ENCODE measurements at regions not wholly inside any gene's neighbourhood (a gene's known extent, or its start where the extent isn't known, plus 50 kb on each side); places are given as distances from the start of the nearest gene placed in this dataset.
"Not testable (repeated sequence)": the region's sequence is repeated elsewhere in the genome, so short reads cannot be mapped to it uniquely, and the experiment has no call there.

- TF ChIP-seq, protein P1, sequence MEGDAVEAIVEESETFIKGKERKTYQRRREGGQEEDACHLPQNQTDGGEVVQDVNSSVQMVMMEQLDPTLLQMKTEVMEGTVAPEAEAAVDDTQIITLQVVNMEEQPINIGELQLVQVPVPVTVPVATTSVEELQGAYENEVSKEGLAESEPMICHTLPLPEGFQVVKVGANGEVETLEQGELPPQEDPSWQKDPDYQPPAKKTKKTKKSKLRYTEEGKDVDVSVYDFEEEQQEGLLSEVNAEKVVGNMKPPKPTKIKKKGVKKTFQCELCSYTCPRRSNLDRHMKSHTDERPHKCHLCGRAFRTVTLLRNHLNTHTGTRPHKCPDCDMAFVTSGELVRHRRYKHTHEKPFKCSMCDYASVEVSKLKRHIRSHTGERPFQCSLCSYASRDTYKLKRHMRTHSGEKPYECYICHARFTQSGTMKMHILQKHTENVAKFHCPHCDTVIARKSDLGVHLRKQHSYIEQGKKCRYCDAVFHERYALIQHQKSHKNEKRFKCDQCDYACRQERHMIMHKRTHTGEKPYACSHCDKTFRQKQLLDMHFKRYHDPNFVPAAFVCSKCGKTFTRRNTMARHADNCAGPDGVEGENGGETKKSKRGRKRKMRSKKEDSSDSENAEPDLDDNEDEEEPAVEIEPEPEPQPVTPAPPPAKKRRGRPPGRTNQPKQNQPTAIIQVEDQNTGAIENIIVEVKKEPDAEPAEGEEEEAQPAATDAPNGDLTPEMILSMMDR (IDR thresholded peaks at IDR 0.05): no peak
- no peak for TF ChIP-seq POLR2A (IDR thresholded peaks at IDR 0.05)
- DNase-seq: no peak
- no peak overlapping the region for H3K27ac ChIP-seq
- H3K36me3 ChIP-seq: no peaks in the 10 kb centered on the region
- no peak overlapping the region for H3K4me3 ChIP-seq
- H3K9me3 ChIP-seq: no peaks in the 10 kb centered on the region
- intact Hi-C loops (cut with DNase I): no loop called here
- H3K4me1 ChIP-seq: no peaks in the 10 kb centered on the region
- H3K27me3 ChIP-seq: no peaks in the 10 kb centered on the region
- WGBS, 2 donors: 58 to 61% methylated on average over 1 of the region's 1 CpG
These were observed 859.6 kb upstream of the CRIM1 start for GRCh38 chr2:35496022-35496421.

- Histone ChIP-seq H3K4me1 (no peaks in the 10 kb centered on the region), H3K9me3 (no peaks in the 10 kb centered on the region), H3K27ac (no peak overlapping the region), H3K4me3 (no peak overlapping the region), H3K36me3 (no peaks in the 10 kb centered on the region), H3K27me3 (no peaks in the 10 kb centered on the region)
- no peak for DNase-seq
- no peak for TF ChIP-seq POLR2A (IDR thresholded peaks at IDR 0.05)
- TF ChIP-seq, protein P1 (IDR thresholded peaks at IDR 0.05): no peak
- intact Hi-C loops (cut with DNase I): no loop called here
These were observed 860.4 kb upstream of the CRIM1 start for GRCh38 chr2:35495182-35495581.

- H3K4me3 ChIP-seq; H3K27me3 ChIP-seq; H3K4me1 ChIP-seq; H3K36me3 ChIP-seq; H3K27ac ChIP-seq; H3K9me3 ChIP-seq; DNase-seq; intact Hi-C loops (cut with DNase I): not testable (repeated sequence)
- WGBS, 2 donors: no CpG with 5 or more reads among the region's 2 CpGs
These were observed 877.5 kb upstream of the CRIM1 start for GRCh38 chr2:35478121-35478520.

DNA sequence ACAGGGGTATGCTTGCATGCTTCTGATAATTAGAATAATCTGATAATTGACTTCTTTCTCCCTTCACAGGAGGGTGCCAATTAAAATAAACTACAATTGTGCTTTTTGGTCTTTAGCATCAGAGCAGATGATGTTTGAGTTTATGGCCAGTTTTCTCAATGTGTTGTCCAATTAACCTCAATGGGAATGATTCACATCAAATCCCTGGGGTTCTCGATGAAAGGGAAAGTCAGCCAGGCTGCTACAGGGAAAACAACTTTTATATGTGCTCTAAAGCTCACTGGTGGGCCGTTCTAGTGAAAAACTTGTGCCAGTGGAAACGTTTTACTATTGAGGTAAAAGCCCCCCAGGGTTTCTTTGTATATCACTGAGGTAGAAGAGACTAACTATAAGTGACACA is 887.3 kb upstream of the CRIM1 start:
- Histone ChIP-seq H3K4me3 (no peak overlapping the region), H3K27me3 (no peaks in the 10 kb centered on the region), H3K36me3 (no peaks in the 10 kb centered on the region), H3K27ac (no peak overlapping the region), H3K4me1 (no peaks in the 10 kb centered on the region), H3K9me3 (no peaks in the 10 kb centered on the region)
- 58% methylated on average over 3 of the region's 3 CpGs for WGBS, 2 donors
- intact Hi-C loops (cut with DNase I): no loop called here
- TF ChIP-seq, protein P1 (IDR thresholded peaks at IDR 0.05): no peak
- TF ChIP-seq POLR2A (IDR thresholded peaks at IDR 0.05): no peak
- DNase-seq: no peak

GRCh38 chr2:35463805-35464596 is 891.6 kb upstream of the CRIM1 start:
- WGBS, 2 donors: 70 to 86% methylated on average over 6 of the region's 6 CpGs
- Histone ChIP-seq H3K27ac (no peak overlapping the region), H3K27me3 (no peaks in the 10 kb centered on the region), H3K4me3 (no peak overlapping the region), H3K4me1 (no peaks in the 10 kb centered on the region), H3K36me3 (no peaks in the 10 kb centered on the region), H3K9me3 (no peaks in the 10 kb centered on the region)
- no peak for TF ChIP-seq POLR2A (IDR thresholded peaks at IDR 0.05)
- TF ChIP-seq, protein P1 (IDR thresholded peaks at IDR 0.05): no peak
- no peak for DNase-seq
- intact Hi-C loops (cut with DNase I): no loop called here
